ENCODE measurements at regions not wholly inside any gene's neighbourhood (a gene's known extent, or its start where the extent isn't known, plus 50 kb on each side); places are given as distances from the start of the nearest gene placed in this dataset.

DNA sequence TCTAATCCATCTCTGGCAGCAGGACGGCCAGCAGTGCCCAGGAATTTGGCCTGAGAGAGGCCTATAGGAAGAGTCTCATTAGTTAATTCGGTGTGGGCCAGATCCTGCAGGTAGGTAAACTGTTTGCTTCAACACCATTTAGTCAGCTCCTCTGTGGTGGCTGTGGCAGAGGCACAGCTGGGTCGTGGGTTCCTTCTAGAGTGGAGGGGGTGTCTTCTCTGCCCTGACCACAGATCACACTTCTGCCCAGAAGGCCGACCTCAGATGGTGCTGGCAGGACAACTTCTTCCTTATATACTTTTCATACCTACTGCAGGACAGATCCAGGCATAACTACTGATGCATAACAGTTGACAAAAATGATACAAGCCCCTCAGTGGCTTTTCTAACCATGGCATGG is 281.4 kb downstream of the RPS6KC1 start:
- TF ChIP-seq POLR2A (IDR thresholded peaks at IDR 0.05; ENCODE audit: low read depth, low read length) (no peak), POLR2AphosphoS5 (IDR thresholded peaks at IDR 0.05; ENCODE audit: low read depth, low read length) (no peak)

Measured in GM12892 (cell line).